ENCODE measurements at regions not wholly inside any gene's neighbourhood (a gene's known extent, or its start where the extent isn't known, plus 50 kb on each side); places are given as distances from the start of the nearest gene placed in this dataset.

DNA sequence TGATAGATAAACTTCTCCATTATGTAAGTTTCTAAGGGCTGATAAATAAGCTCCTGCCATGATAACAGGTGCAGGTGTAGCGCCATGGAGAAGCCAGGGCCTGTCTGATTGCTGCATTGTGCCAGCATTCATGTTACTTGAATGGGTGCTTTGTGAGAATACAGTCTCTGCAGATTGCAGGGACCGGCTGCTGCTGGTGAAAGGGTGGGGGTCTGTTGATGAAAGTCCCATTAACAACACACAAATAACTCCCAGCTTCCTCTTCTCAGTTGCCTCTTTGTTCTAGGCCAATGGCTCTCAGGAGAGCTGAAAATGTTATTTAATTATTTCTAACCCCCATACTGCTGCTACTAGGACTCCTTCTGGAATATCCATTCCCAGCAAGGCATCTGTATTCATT, 77.2 kb downstream of the RTP4 start:
- H3K27ac Mint-ChIP-seq: no peak overlapping the region
- intact Hi-C loops (cut with micrococcal nuclease): no loop called here

DNA sequence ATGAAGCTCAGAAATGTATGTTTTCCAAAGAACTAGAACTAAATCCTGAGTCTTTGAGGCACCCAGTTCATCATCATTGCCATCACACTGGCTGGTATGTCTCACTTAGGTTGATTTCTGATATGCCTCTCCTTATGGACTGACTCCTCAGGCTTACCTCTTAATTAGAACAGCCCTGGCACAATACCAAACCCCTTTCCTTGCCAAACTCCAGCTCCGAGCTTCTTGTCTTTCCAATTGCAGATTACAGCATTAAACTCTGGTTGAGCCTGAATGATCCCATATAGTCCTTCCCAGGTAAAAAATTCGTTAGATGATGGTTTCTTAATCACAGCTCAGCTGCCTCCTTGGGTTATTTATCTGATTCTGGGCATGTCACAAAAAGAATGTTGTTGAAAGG, 66.3 kb downstream of the RTP4 start:
- no peak for DNase-seq
- ChIA-PET CTCF (ENCODE audit: partially characterized antibody) (interaction anchor here (0.6 to 0.9 kb wide), 2 partner anchors 243 to 245 kb away, joined by 3 read pairs; no protein-coding TSS in a partner anchor), POLR2A (ENCODE audit: partially characterized antibody) (no interaction called here)
- H3K36me3 ChIP-seq (ENCODE audit: insufficient read depth, low read length): no peaks in the 10 kb centered on the region
- intact Hi-C loops (cut with micrococcal nuclease): no loop called here
- no peaks in the 10 kb centered on the region for H3K4me1 ChIP-seq (ENCODE audit: insufficient read depth, low read length)
- H3K9me3 Mint-ChIP-seq: peaks cover 0 to 7% (median 0%) of the 10 kb centered on the region in 8 donors
- no peak overlapping the region for H3K27ac Mint-ChIP-seq
- H3K9me3 ChIP-seq (ENCODE audit: control insufficient read depth in 1 of 2, low read length in 2 of 2): no peaks in the 10 kb centered on the region
- no peaks in the 10 kb centered on the region for H3K36me3 Mint-ChIP-seq
- H3K4me3 ChIP-seq (ENCODE audit: low read length in 2 of 2): no peak overlapping the region
- H3K27me3 Mint-ChIP-seq: peaks cover 11 to 18% of the 10 kb centered on the region in 2 donors
- H3K4me3 Mint-ChIP-seq: no peak overlapping the region
- no peaks in the 10 kb centered on the region for H3K4me1 Mint-ChIP-seq
- H3K27me3 ChIP-seq (ENCODE audit: insufficient read depth, low read length): no peaks in the 10 kb centered on the region
- H3K27ac ChIP-seq (ENCODE audit: low read depth, low read length): no peak overlapping the region

More for the DNA sequence above, 77.2 kb downstream of the RTP4 start:
- Mint-ChIP-seq H3K27me3 (peaks cover 0 to 3% of the 10 kb centered on the region in 2 donors), H3K4me3 (no peak overlapping the region), H3K36me3 (no peaks in the 10 kb centered on the region), H3K9me3 (no peaks in the 10 kb centered on the region), H3K4me1 (no peaks in the 10 kb centered on the region)
- Histone ChIP-seq H3K27me3 (ENCODE audit: insufficient read depth, low read length) (no peaks in the 10 kb centered on the region), H3K4me3 (ENCODE audit: low read length in 2 of 2) (no peak overlapping the region), H3K27ac (ENCODE audit: low read depth, low read length) (no peak overlapping the region), H3K4me1 (ENCODE audit: insufficient read depth, low read length) (no peaks in the 10 kb centered on the region), H3K36me3 (ENCODE audit: insufficient read depth, low read length) (no peaks in the 10 kb centered on the region), H3K9me3 (ENCODE audit: control insufficient read depth in 1 of 2, low read length in 2 of 2) (no peaks in the 10 kb centered on the region)
- CTCF ChIA-PET (ENCODE audit: partially characterized antibody): no interaction called here
- POLR2A ChIA-PET (ENCODE audit: partially characterized antibody): no interaction called here
- DNase-seq: no peak

DNA sequence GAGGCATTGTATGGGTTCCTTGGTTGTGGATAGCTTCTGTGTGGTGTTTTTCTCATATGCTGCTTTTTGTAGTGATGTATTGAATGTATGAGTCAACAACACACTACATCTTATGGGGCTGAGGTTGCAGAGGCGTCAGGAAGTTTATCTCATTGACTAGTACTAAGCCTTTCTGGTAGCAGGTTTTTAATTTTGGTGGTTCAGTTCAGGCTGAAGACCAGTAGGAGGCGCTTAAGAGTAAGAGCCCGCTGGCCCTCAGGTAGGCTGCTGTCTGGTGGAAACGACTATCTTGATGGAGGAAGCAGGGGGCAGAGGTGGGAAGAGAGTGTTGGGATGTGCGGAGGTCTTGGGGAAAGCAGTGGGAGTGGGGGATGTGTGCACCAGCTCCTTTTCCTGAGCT, 62.4 kb downstream of the RTP4 start:
- no peaks in the 10 kb centered on the region for H3K4me1 Mint-ChIP-seq
- Histone ChIP-seq H3K36me3 (ENCODE audit: insufficient read depth, low read length) (no peaks in the 10 kb centered on the region), H3K9me3 (ENCODE audit: control insufficient read depth in 1 of 2, low read length in 2 of 2) (no peaks in the 10 kb centered on the region), H3K4me3 (ENCODE audit: low read length in 2 of 2) (no peak overlapping the region), H3K4me1 (ENCODE audit: insufficient read depth, low read length) (no peaks in the 10 kb centered on the region), H3K27me3 (ENCODE audit: insufficient read depth, low read length) (no peaks in the 10 kb centered on the region), H3K27ac (ENCODE audit: low read depth, low read length) (no peak overlapping the region)
- ChIA-PET POLR2A (ENCODE audit: partially characterized antibody) (no interaction called here), CTCF (ENCODE audit: partially characterized antibody) (no interaction called here)
- H3K4me3 Mint-ChIP-seq: no peak overlapping the region
- H3K27ac Mint-ChIP-seq: no peak overlapping the region
- H3K27me3 Mint-ChIP-seq: peaks cover 18 to 19% of the 10 kb centered on the region in 2 donors
- DNase-seq: no peak
- peaks cover 0 to 11% (median 2%) of the 10 kb centered on the region in 8 donors for H3K9me3 Mint-ChIP-seq
- intact Hi-C loops (cut with micrococcal nuclease): no loop called here
- no peaks in the 10 kb centered on the region for H3K36me3 Mint-ChIP-seq
